ENCODE measurements at regions not wholly inside any gene's neighbourhood (a gene's known extent, or its start where the extent isn't known, plus 50 kb on each side); places are given as distances from the start of the nearest gene placed in this dataset.

DNA sequence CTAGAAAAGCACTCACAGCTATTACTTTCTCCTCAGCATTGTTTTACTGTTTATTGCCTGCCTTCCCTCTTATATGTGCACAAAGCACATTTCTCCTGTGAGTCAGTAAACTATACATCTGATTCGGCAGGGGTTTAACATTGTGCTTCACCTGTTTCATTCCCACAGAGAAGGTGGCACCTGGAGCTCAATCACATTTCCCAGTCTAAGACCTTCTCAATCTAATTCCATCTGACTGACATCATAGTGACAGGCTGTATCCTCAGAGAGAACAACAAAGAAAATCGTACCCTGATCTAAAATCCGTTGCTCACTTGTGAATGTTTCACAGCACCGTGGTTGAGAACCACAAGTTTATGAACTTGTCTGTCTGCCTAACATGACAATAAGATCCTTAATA is 92.4 kb upstream of the CAST start:
- no peaks in the 10 kb centered on the region for H3K36me3 ChIP-seq (ENCODE audit: insufficient read depth)
- TF ChIP-seq, protein P1, sequence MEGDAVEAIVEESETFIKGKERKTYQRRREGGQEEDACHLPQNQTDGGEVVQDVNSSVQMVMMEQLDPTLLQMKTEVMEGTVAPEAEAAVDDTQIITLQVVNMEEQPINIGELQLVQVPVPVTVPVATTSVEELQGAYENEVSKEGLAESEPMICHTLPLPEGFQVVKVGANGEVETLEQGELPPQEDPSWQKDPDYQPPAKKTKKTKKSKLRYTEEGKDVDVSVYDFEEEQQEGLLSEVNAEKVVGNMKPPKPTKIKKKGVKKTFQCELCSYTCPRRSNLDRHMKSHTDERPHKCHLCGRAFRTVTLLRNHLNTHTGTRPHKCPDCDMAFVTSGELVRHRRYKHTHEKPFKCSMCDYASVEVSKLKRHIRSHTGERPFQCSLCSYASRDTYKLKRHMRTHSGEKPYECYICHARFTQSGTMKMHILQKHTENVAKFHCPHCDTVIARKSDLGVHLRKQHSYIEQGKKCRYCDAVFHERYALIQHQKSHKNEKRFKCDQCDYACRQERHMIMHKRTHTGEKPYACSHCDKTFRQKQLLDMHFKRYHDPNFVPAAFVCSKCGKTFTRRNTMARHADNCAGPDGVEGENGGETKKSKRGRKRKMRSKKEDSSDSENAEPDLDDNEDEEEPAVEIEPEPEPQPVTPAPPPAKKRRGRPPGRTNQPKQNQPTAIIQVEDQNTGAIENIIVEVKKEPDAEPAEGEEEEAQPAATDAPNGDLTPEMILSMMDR (conservative IDR thresholded peaks at IDR 0.05; ENCODE audit: low read depth, low read length): no peak
- H3K4me1 ChIP-seq (ENCODE audit: low read depth, poor library complexity, severe bottlenecking): no peaks in the 10 kb centered on the region
- no peak overlapping the region for H3K4me2 ChIP-seq
- no peaks in the 10 kb centered on the region for H3K27me3 ChIP-seq (ENCODE audit: insufficient read depth, low read depth)
- no peaks in the 10 kb centered on the region for H3K79me2 ChIP-seq (ENCODE audit: insufficient read depth, low read depth)
- H3K4me3 ChIP-seq (IDR thresholded peaks at IDR 0.05; ENCODE audit: insufficient read depth, low read depth, low read length): no peak overlapping the region
- no peak overlapping the region for H3K27ac ChIP-seq
- H4K20me1 ChIP-seq (ENCODE audit: insufficient read depth): no peaks in the 10 kb centered on the region
- H2AFZ ChIP-seq (ENCODE audit: low read depth): no peak overlapping the region
- no peak overlapping the region for H3K9ac ChIP-seq

DNA sequence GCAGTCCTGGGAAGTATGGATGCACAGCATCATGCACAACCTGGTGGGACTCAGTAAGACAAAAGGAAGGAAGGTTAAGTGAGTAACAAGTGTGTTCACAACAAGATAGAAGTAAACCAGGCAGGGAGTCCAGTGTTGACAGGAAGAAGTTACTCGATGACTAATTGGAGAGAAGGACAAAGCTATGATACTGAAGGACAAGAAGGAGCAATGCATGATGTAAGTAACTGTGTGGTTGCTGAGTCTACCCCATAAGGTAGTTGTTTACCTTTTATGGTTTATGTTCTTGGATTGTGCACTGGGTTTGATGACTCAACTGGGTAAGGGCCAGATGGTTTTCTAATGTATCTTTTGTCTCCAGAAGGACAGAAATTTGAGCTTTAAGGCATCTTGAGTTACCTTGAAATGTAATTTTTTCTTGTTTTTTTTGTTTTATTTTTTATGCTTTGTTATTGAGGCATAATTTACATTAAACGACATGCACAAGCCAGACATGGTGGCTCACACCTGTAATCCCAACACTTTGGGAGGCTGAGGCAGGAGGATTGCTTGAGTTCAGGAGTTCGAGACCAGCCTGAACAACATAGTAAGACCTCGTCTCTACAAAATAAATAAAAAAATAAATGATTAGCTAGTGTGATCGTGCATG is 89.2 kb upstream of the CAST start:
- TF ChIP-seq, protein P1 (conservative IDR thresholded peaks at IDR 0.05; ENCODE audit: low read depth, low read length): no peak
- Histone ChIP-seq H4K20me1 (ENCODE audit: insufficient read depth) (no peaks in the 10 kb centered on the region), H3K27ac (no peak overlapping the region), H3K27me3 (ENCODE audit: insufficient read depth, low read depth) (no peaks in the 10 kb centered on the region), H3K36me3 (ENCODE audit: insufficient read depth) (no peaks in the 10 kb centered on the region), H3K79me2 (ENCODE audit: insufficient read depth, low read depth) (no peaks in the 10 kb centered on the region), H3K4me1 (ENCODE audit: low read depth, poor library complexity, severe bottlenecking) (no peaks in the 10 kb centered on the region), H3K9ac (no peak overlapping the region), H3K4me2 (no peak overlapping the region), H2AFZ (ENCODE audit: low read depth) (no peak overlapping the region), H3K4me3 (IDR thresholded peaks at IDR 0.05; ENCODE audit: insufficient read depth, low read depth, low read length) (no peak overlapping the region)

DNA sequence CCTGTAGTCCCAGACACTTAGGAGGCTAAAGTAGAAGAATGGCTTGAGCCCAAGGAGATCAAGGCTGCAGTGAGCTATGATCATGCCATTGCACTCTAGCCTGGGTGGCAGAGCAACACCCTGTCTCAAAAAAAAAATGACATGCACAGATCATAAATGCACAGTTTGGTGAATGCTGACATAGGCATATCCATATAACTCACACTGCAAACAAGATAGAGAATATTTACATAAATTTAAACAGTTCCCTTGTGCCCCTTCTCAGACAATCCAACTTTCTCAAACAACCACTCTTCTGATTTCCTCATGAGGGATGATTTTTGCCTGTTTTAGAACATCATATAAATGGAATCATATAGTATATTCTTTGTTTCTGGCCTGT is 88.7 kb upstream of the CAST start:
- Histone ChIP-seq H2AFZ (ENCODE audit: low read depth) (no peak overlapping the region), H3K36me3 (ENCODE audit: insufficient read depth) (no peaks in the 10 kb centered on the region), H3K27ac (no peak overlapping the region), H3K79me2 (ENCODE audit: insufficient read depth, low read depth) (no peaks in the 10 kb centered on the region), H3K4me3 (IDR thresholded peaks at IDR 0.05; ENCODE audit: insufficient read depth, low read depth, low read length) (no peak overlapping the region), H3K27me3 (ENCODE audit: insufficient read depth, low read depth) (no peaks in the 10 kb centered on the region), H3K4me1 (ENCODE audit: low read depth, poor library complexity, severe bottlenecking) (no peaks in the 10 kb centered on the region), H3K9ac (no peak overlapping the region), H3K4me2 (no peak overlapping the region), H4K20me1 (ENCODE audit: insufficient read depth) (no peaks in the 10 kb centered on the region)
- TF ChIP-seq, protein P1 (conservative IDR thresholded peaks at IDR 0.05; ENCODE audit: low read depth, low read length): no peak

DNA sequence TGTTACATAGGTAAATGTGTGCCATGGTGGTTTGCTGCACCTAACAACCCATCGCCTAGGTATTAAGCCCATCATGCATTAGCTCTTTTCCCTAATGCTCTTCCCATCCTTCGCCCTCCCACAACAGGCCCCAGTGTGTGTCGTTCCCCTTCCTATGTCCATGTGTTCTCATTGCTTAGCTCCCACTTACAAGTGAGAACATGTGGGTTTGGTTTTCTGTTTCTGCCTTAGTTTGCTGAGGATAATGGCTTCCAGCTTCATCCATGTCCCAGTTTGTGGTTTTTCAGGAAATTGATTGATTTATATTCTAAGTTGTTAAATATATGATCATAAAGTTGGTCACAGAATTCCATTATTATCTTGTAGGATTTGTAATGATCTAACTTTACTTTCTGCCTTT is 85.3 kb upstream of the CAST start:
- Histone ChIP-seq H3K27ac (no peak overlapping the region), H3K4me1 (ENCODE audit: low read depth, poor library complexity, severe bottlenecking) (no peaks in the 10 kb centered on the region), H3K27me3 (ENCODE audit: insufficient read depth, low read depth) (no peaks in the 10 kb centered on the region), H3K36me3 (ENCODE audit: insufficient read depth) (no peaks in the 10 kb centered on the region), H2AFZ (ENCODE audit: low read depth) (no peak overlapping the region), H3K9ac (no peak overlapping the region), H4K20me1 (ENCODE audit: insufficient read depth) (no peaks in the 10 kb centered on the region), H3K4me2 (no peak overlapping the region), H3K4me3 (IDR thresholded peaks at IDR 0.05; ENCODE audit: insufficient read depth, low read depth, low read length) (no peak overlapping the region), H3K79me2 (ENCODE audit: insufficient read depth, low read depth) (no peaks in the 10 kb centered on the region)
- TF ChIP-seq, protein P1 (conservative IDR thresholded peaks at IDR 0.05; ENCODE audit: low read depth, low read length): no peak

All from KMS-11 (cell line).